DMS79 (cell line): ENCODE measurements at regions not wholly inside any gene's neighbourhood (a gene's known extent, or its start where the extent isn't known, plus 50 kb on each side); places are given as distances from the start of the nearest gene placed in this dataset.

Source experiments
- DNase-seq: peaks from one replicate; lab custom pipeline; 2025; lab: John Stamatoyannopoulos, UW

- no peak for DNase-seq
Observed at GRCh38 chr12:60138526-60138925, 542.7 kb downstream of the SLC16A7 start.

DNA sequence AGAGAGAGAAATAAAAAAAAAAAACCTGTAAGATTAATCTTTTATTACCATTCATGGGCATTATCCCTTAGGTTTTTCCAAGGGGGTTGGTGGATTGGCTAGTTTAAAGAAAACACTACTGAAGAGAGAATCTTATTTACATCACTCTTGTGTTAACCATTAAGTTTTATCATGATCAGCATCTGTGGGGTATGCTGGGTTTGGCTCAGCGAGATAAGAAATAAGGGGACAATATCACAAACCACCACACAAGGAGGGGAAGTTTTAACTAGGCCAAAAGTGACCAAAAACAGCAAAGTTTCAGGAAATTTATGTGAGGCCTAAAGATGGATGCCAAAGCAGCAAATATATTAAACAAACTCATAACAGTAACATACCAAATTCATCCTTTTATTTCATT, 548.6 kb downstream of the SLC16A7 start:
- DNase-seq = no peak

DNA sequence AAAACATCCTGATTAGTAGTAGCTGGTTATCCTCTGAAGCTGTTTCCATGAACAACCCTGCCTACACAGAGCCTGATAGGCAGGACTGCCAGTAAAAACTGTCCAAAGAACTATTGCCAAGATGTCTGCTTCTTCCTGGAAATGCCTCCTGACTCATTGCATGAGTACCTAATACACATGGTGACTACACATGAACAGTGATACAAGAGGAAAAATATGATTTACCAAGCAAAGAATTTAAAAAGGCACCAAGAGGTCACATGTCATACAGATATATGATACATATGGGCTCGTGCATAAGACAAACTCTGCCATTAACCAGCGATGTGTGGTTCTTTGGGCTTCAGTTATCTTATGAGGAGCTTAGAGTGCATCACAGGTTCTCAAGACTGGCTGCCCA, 552.3 kb downstream of the SLC16A7 start:
- DNase-seq = no peak

GRCh38 chr12:60148831-60149230, 553.0 kb downstream of the SLC16A7 start:
- DNase-seq = no peak

DNA sequence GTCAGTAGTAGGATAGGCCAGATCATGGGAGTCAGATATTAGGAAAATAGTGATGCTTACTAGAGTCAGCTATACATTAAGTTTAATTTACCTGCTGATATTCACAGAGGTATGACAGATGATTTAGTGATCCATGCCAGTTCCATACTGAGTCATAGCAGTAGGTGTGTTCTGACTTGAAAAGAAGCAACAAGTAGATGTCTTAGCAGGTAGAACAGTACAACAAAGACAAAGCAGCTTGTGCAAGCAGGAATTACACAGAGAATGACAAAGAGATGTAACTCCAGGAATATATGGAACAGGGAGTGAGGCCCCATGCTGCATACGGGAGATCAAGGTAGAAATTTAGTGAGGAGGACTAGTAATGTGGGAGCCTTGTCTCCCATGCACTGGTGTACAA, 556.9 kb downstream of the SLC16A7 start:
- no peak for DNase-seq

DNA sequence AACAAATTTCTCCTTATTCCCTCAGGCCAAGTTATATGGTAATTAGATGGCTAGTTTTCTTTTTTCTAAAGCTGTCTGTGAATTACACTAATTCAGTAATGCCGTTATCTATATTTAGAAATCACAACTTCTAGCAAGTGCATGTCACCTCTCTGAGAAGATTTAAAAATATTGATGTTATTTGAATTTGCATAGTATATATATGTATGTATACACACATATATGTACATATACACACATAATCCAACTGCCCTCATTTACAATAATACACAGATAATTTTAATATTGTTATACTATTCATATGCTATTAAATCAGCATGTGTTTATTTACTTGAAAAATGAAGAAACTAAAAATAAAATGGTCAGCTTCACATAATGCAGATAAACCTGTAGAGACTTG, 563.9 kb downstream of the SLC16A7 start:
- DNase-seq = no peak

DNA sequence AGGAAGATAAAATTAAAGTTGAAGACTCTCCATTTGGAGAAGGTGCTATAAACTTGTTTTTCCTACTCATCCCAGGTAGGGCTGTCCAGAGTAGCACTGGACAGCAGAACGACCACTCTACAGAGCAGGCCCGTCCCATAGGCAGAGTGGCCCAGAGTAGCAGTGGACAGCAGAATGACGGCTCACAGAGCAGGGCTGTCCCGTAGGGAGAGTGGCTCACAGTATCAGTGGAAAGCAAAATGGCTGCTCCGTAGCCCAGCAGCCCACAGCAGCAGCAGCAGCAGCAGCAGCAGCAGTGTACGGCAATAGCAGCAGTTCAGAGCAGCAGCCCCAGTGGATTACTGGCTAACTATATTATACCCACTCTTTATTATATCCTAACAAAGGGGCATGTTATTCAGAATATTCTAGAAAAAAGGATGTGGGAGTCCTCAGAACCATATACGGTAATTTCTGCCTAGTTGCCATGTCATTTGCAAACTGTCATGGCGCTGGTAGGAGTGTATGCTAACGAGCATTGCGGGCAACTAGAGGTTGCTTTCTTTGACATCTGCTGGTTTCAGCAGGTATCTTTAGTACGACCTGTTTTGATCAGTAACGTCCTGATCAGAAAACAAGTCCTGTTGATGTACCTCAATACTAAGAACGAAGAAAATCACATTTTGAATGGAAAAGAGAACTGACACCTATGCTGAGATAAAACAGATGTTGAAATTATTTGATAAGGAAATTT, 567.3 kb downstream of the SLC16A7 start:
- DNase-seq = no peak

DNA sequence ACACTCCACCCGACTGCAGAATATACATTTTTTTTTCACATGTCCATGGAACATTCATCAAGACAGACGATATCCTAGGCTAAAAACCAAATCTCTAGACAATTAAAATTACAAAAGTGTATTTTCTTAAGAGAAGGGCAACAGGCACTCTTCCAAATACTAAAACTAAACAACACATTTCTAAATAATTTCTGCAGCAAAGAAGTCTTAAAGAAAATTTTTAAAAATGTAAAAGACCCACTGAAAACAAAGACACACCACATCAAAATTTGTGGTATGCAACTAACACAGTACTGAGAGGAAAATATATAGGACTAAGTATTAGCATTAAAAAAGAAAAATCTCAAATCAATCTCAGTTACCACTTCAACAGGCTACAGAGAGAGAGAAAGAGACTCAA, 570.0 kb downstream of the SLC16A7 start:
- no peak for DNase-seq

- DNase-seq = no peak
Observed at GRCh38 chr12:60168441-60168840, 572.6 kb downstream of the SLC16A7 start.

DNA sequence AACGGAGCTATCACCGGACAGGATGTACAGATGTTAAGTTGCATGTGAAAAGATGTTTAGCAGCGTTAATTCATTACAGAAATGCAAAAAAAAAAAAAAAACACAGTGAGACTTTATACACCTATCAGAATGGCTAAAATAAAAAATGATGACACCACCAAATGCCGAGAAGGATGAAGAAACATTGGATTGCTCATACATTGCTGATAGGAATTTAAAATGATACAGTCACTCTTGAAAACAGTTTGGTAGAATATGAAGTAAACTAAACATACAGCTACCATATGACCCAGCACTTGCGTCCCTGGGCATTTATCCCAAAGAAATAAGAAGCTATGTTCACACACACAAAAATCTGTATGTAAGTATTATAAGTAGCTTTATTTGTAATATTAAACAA, 574.1 kb downstream of the SLC16A7 start:
- DNase-seq = no peak

DNA sequence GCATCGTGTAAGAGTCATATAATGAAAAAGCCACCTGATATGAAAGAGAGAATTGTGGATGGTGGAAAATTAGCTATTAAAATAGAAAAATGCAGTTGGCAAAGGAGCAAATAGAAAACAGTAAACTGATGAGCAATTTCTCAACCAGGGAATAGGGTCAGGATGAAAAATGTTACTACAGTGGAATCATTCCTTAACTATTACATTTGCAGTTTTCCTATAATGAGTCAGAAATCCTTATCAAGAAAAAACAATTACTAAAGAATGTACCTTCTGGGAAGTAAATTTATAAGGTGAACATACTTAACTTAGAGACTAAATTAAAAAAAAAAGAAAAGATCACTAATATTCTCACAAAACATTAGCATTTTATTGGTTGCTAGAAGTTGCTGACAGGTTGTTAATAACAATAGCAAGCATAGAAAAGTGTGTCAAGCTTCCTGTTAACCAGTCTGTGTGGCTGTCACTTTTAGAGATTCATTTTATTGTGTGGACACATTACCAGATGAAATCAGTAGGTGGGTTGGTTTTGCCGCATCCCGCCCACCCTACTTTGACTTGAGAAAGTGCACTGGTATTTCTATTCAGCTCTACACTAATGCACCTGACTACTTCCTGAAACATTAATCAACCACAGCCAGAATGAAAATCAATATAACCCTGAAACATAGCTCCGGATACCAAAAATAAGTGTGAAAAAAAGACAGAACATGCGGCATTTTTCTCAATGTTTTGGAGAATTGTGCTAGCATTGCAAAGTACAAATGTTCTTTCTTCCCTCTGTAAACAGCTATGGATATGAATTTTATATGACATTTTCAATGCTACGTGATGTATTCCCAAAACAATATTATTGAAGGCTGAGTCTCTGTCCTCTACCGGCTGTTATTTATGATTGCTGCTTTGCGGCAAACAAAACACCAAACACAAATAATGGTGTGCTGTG, 576.7 kb downstream of the SLC16A7 start:
- no peak for DNase-seq

DNA sequence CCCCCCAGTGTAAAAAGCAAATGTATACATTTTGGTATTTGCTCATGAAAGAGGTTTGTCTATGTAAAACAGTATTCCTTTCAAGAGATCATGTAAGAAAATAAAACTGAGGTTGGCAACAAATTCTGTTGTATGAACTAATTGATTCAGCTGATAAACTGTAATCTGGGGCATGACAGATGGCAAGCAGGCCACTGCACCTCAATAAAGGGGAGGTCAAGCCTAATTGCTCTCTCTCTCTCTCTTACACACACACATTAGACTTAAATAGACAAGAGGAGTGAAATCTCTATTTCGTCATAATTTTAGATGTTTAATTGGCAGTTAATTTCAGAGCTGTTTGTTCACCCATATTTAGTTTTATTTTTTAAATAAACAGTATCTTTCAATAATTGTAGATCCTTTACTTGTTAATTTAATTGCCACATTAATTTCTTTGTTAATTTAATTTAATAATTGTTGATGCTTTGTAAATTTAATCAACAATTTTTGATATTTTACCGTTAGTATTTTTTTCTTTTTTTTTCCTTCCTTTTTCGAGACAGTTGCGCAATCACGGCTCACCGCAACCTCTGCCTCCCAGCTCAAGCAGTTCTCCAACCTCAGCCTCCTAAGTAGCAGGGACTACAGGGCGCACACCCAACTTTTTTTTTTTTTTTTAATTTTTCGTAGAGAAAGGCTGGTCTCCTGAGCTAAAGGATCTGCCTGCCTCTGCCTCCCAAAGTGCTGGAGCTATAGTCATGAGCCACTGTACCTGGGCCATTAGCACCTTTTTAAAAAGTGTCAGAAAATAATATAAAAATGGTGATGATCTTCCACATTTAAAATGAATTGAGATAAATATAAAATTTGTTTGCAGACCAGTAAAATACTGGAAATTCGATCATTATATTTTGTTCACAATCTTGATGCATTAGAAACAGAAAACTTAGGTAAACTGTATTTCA, 577.7 kb downstream of the SLC16A7 start:
- no peak for DNase-seq

- DNase-seq = no peak
Observed at GRCh38 chr12:60174476-60174875, 578.6 kb downstream of the SLC16A7 start.

GRCh38 chr12:60174941-60175340, 579.1 kb downstream of the SLC16A7 start:
- DNase-seq = no peak

- DNase-seq = no peak
Observed at GRCh38 chr12:60176891-60177290, 581.1 kb downstream of the SLC16A7 start.

GRCh38 chr12:60180298-60180697, 584.5 kb downstream of the SLC16A7 start:
- DNase-seq = no peak

DNA sequence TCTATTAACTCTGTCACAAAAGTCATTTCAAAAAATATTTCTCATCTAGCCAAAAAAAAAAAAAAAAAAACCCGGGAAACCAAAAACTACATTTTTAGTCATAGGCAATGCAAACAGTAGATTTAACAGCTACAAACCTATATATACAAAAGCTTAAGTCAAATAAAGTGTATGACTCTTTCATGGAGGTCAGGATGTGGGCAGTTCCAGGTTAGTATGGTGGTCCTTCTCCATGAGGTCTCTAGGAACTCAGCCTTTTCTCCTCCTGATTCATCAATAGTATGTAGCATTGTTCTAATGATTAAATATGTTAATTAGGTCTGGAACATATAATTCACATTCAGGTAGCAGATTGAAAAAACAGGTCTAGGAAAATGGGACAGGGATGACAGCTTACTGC, 586.5 kb downstream of the SLC16A7 start:
- DNase-seq = no peak

- no peak for DNase-seq
Observed at GRCh38 chr12:60184096-60184495, 588.3 kb downstream of the SLC16A7 start.

- DNase-seq = no peak
Observed at GRCh38 chr12:60185060-60185459, 589.2 kb downstream of the SLC16A7 start.

DNA sequence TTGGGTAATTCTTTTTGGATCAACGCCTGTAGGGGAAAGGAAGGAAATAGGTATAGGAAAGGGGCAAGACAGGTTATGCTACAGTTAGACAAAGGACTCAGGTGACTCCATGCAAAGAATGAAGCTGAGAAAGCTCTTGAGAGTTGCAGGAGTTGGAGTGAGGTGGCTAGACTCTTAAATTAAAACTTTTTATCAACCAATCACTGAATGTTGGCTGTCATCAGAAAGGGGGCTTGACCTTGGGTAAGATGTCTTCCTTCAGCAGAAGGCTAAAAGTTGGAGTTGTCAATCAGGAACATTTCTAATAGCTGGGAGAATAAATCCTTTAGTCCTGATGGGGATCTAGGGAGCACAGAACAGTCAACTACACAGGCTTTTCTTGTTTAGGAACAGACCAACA, 595.4 kb downstream of the SLC16A7 start:
- DNase-seq = no peak

DNA sequence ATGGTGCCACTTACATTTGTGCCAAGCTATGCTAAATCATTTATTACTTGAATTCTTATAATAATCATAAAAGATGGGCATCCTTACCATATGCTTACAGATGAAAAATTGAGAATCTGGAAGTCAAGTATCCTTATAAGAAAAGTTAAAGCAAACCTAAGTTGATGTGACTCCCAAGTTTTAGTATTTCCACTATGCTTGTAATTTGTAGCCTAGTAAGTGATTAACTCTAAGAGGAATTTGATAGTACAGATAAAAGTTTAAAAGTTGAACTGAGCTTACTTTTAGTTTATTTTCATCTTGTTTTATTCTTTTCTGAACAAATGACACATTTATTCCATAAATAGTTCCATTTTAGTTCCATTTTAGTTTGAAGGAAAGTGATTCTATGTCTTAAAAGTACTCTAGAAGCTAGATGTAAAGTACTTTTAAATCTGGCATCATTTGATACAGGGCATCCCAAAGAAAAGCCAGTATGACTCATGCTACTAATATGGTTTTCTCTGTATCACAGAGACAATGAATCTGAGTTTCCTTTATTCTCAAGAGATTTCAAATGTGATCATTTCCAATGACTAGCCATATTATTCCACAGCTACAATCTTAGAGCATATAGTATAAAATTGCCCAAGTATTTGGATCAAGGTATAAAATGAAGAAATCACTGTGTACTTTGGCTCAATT, 596.0 kb downstream of the SLC16A7 start:
- DNase-seq = no peak

GRCh38 chr12:60194678-60195077, 598.8 kb downstream of the SLC16A7 start:
- no peak for DNase-seq
